Kidney epithelial cell (primary cell): ENCODE measurements at regions not wholly inside any gene's neighbourhood (a gene's known extent, or its start where the extent isn't known, plus 50 kb on each side); places are given as distances from the start of the nearest gene placed in this dataset.

Source experiments
- DNase-seq: peaks from one replicate; pipeline ENCODE4 v3.0.0-alpha.2; 2010; ENCODE audit warnings: low read depth
- H3K27me3 ChIP-seq: 2 replicates; pipeline ENCODE4 v1.6.0; 2011; ENCODE audit warnings: low read length; ENCODE audit not compliant: control insufficient read depth, insufficient read depth
- H3K36me3 ChIP-seq: 2 replicates; pipeline ENCODE4 v1.5.1; 2011; ENCODE audit warnings: low read length; ENCODE audit not compliant: control insufficient read depth, insufficient read depth
- H3K4me3 ChIP-seq: 2 replicates; pipeline ENCODE4 v1.5.1; 2011; ENCODE audit warnings: low read depth, mild to moderate bottlenecking, control low read depth, low read length
- CTCF ChIP-seq: IDR thresholded peaks from 2 replicates; pipeline ENCODE4 v1.5.1; 2011; ENCODE audit warnings: mild to moderate bottlenecking, moderate library complexity, low read length, control low read depth, inconsistent platforms; ENCODE audit not compliant: insufficient read depth, poor library complexity, severe bottlenecking

- no peak for DNase-seq
- TF ChIP-seq CTCF, result no peak
- Histone ChIP-seq H3K27me3 (no peaks in the 10 kb centered on the region), H3K36me3 (no peaks in the 10 kb centered on the region), H3K4me3 (no peak overlapping the region)
Measured at GRCh38 chr16:35342012-35342411, 1882.6 kb downstream of the TP53TG3F start.

- H3K4me3 ChIP-seq, result no peak overlapping the region
- no peak for TF ChIP-seq CTCF
- no peaks in the 10 kb centered on the region for H3K27me3 ChIP-seq
- DNase-seq, result no peak
- H3K36me3 ChIP-seq, result no peaks in the 10 kb centered on the region
Measured at GRCh38 chr16:35344012-35344762, 1884.8 kb downstream of the TP53TG3F start.

- Histone ChIP-seq H3K4me3 (no peak overlapping the region), H3K27me3 (no peaks in the 10 kb centered on the region), H3K36me3 (no peaks in the 10 kb centered on the region)
- DNase-seq, result no peak
- no peak for TF ChIP-seq CTCF
Measured at GRCh38 chr16:35352431-35352830, 1893.0 kb downstream of the TP53TG3F start.

GRCh38 chr16:35363510-35363909 is 1904.1 kb downstream of the TP53TG3F start:
- no peaks in the 10 kb centered on the region for H3K27me3 ChIP-seq
- no peaks in the 10 kb centered on the region for H3K36me3 ChIP-seq
- TF ChIP-seq CTCF, result no peak
- no peak overlapping the region for H3K4me3 ChIP-seq
- no peak for DNase-seq

- H3K27me3 ChIP-seq, result no peaks in the 10 kb centered on the region
- no peak for TF ChIP-seq CTCF
- no peak for DNase-seq
- no peak overlapping the region for H3K4me3 ChIP-seq
- no peaks in the 10 kb centered on the region for H3K36me3 ChIP-seq
Measured at GRCh38 chr16:35364263-35364662, 1904.9 kb downstream of the TP53TG3F start.

- H3K4me3 ChIP-seq, result no peak overlapping the region
- H3K27me3 ChIP-seq, result no peaks in the 10 kb centered on the region
- no peaks in the 10 kb centered on the region for H3K36me3 ChIP-seq
- no peak for TF ChIP-seq CTCF
- DNase-seq, result no peak
Measured at GRCh38 chr16:35365675-35366074, 1906.3 kb downstream of the TP53TG3F start.
